GM12873 (cell line): ENCODE measurements at regions not wholly inside any gene's neighbourhood (a gene's known extent, or its start where the extent isn't known, plus 50 kb on each side); places are given as distances from the start of the nearest gene placed in this dataset.
A peak's percentile ranks its signal among the peaks of the same experiment; 100 is the strongest.

ENCODE experiments used
- CTCF ChIP-seq: IDR thresholded peaks from 2 replicates; pipeline ENCODE4 v1.5.1; 2012; ENCODE audit warnings: low read depth, mild to moderate bottlenecking, moderate library complexity, low read length, control low read depth; ENCODE audit not compliant: insufficient read depth; ENCODE audit errors: missing control alignments

- no peak for TF ChIP-seq CTCF
These were observed 686.4 kb downstream of the PLCL1 start for GRCh38 chr2:198490748-198491147.

GRCh38 chr2:198488964-198489363, 684.6 kb downstream of the PLCL1 start:
- TF ChIP-seq CTCF: no peak

- no peak for TF ChIP-seq CTCF
These were observed 678.7 kb downstream of the PLCL1 start for GRCh38 chr2:198483051-198483450.

GRCh38 chr2:198479065-198479464, 674.7 kb downstream of the PLCL1 start:
- no peak for TF ChIP-seq CTCF

GRCh38 chr2:198478361-198478760, 674.0 kb downstream of the PLCL1 start:
- no peak for TF ChIP-seq CTCF

GRCh38 chr2:198476007-198476406, 671.6 kb downstream of the PLCL1 start:
- no peak for TF ChIP-seq CTCF

- TF ChIP-seq CTCF: peak; percentile 35
These were observed 666.9 kb downstream of the PLCL1 start for GRCh38 chr2:198471291-198471690.
